Mesothelial cell of epicardium (in vitro differentiated cells): ENCODE measurements at regions not wholly inside any gene's neighbourhood (a gene's known extent, or its start where the extent isn't known, plus 50 kb on each side); places are given as distances from the start of the nearest gene placed in this dataset.
"Not testable (repeated sequence)": the region's sequence is repeated elsewhere in the genome, so short reads cannot be mapped to it uniquely, and the experiment has no call there.

Source experiments
- DNase-seq, 2 experiments: peaks; one replicate each; pipeline ENCODE4 v3.0.0; 2021; ENCODE audit warnings: low spot score in 2 of 2; ENCODE audit not compliant: unreplicated experiment in 2 of 2
- H3K27ac Mint-ChIP-seq: 2 replicates; pipeline ENCODE4 v1.8.0; 2021; ENCODE audit warnings: mixed read lengths
- H3K27me3 Mint-ChIP-seq: 2 replicates; pipeline ENCODE4 v1.8.0; 2021; ENCODE audit warnings: low read depth, mixed read lengths
- H3K36me3 Mint-ChIP-seq: 2 replicates; pipeline ENCODE4 v1.8.0; 2021; ENCODE audit warnings: mixed read lengths
- H3K4me1 Mint-ChIP-seq: 2 replicates; pipeline ENCODE4 v1.8.0; 2021; ENCODE audit warnings: mixed read lengths
- H3K4me3 Mint-ChIP-seq: 2 replicates; pipeline ENCODE4 v1.8.0; 2021; ENCODE audit warnings: mild to moderate bottlenecking, moderate library complexity, mixed read lengths
- H3K9me3 Mint-ChIP-seq: 2 replicates; pipeline ENCODE4 v1.8.0; 2021; ENCODE audit warnings: mixed read lengths
- TF ChIP-seq, protein P1 (sequence below): fragments of 200-600 bp; sonication (generic); IDR thresholded peaks from one replicate; pipeline ENCODE4 v1.5.0; 2021; ENCODE audit warnings: antibody characterized with exemption; ENCODE audit not compliant: unreplicated experiment

DNA sequence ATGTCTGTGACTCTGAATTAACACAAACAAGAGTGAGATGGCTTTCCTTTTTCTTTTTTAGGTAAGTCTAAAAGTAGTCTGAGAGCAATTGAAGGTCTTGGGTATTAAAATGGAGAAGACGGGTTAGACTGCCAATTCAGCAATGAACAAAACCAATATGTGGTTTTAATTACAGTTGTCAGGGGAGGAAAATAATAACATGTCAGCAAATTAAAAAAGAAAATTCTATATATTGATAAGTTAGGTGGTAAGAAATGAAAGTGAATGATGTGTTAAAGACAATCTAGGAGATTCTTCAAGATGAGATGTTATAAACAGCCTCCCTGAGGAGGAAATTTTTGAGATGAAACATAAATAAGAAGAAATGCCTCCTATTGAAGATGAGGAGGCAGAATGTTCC is 150.6 kb upstream of the HSF2 start:
- TF ChIP-seq, protein P1, sequence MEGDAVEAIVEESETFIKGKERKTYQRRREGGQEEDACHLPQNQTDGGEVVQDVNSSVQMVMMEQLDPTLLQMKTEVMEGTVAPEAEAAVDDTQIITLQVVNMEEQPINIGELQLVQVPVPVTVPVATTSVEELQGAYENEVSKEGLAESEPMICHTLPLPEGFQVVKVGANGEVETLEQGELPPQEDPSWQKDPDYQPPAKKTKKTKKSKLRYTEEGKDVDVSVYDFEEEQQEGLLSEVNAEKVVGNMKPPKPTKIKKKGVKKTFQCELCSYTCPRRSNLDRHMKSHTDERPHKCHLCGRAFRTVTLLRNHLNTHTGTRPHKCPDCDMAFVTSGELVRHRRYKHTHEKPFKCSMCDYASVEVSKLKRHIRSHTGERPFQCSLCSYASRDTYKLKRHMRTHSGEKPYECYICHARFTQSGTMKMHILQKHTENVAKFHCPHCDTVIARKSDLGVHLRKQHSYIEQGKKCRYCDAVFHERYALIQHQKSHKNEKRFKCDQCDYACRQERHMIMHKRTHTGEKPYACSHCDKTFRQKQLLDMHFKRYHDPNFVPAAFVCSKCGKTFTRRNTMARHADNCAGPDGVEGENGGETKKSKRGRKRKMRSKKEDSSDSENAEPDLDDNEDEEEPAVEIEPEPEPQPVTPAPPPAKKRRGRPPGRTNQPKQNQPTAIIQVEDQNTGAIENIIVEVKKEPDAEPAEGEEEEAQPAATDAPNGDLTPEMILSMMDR, result no peak
- Mint-ChIP-seq H3K9me3 (peaks cover 14% of the 10 kb centered on the region), H3K27ac (no peak overlapping the region), H3K36me3 (no peaks in the 10 kb centered on the region), H3K4me1 (no peaks in the 10 kb centered on the region), H3K27me3 (no peaks in the 10 kb centered on the region), H3K4me3 (no peak overlapping the region)
- no peak for DNase-seq

DNA sequence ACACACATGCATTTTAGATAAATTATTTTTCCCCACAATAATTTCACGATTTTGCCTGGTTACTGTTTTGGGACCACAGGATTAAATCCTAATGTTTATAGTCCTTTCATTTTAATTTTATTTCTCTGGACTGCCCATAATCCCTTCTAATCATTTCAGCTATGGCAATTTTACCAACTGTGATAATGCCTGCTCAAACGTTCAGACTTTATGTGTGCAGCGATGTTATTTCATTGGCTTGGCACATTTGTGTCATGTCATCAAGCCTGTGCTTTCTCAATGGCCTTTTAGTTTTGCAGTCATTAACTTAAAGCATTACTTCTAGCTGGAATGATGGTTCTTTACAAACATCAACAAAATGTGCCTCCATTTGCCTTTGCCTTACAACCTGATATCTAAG is 140.6 kb upstream of the HSF2 start:
- no peak for DNase-seq
- Mint-ChIP-seq H3K4me1 (no peaks in the 10 kb centered on the region), H3K4me3 (no peak overlapping the region), H3K36me3 (no peaks in the 10 kb centered on the region), H3K9me3 (no peaks in the 10 kb centered on the region), H3K27me3 (no peaks in the 10 kb centered on the region), H3K27ac (no peak overlapping the region)
- TF ChIP-seq, protein P1, result no peak

DNA sequence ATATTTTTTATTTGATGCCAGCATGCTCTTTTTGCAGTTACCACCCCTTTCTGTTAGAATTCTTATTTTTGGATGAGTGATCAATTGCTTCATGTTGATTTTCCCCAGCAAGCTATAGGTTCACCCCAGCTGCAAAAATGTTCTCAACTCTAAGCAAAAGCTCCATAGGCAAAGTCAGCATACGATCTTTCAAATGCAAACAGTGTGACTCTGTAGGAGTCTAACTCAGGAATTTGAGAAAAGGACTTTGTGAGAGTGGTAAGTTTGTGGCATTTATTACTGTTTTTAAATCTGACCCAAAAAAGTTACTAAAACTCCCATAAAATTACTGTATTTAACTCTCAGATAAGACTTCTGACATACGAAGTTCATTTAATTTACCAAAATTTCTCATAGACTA is 134.9 kb upstream of the HSF2 start:
- TF ChIP-seq, protein P1, result no peak
- Mint-ChIP-seq H3K4me3 (no peak overlapping the region), H3K4me1 (no peaks in the 10 kb centered on the region), H3K36me3 (no peaks in the 10 kb centered on the region), H3K27me3 (no peaks in the 10 kb centered on the region), H3K27ac (no peak overlapping the region), H3K9me3 (peaks cover 14% of the 10 kb centered on the region)
- no peak for DNase-seq

DNA sequence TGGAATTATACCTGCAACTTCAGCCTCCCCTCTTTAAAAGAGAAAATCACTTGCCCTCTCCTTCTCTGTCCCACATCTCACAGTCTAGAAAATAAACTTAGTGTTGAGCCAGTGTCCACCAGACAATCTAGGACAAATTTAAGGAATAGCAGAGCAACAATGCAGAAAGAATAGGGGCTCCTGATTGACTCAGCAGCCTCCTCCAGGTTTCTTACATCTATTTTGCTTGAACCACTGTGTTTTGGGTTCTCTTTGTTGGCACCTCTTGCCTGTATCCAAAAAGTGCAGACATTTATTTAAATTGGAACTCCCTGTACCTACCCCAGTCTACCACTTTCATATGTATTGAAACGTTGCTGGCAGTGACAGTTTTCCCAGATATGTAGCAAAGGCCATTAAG is 133.7 kb upstream of the HSF2 start:
- DNase-seq, result no peak

DNA sequence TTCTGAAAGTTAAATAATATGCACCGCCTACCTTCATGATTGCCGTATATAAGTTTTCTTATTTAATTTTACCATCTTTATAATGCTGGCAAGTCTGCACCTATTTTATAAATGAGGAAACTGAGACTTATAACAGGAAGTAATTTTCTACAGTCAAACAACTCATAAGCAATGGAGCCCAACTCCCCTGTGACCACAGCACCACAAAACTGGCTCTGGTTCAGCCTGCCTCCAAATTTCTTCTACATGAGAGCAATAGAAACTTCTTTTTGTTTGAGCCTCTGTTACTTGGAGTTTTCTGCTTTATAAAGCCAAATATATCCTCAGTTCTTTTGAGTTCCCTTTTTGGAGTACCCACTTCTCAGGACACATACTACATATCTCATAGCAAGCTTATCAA is 131.1 kb upstream of the HSF2 start:
- H3K27ac Mint-ChIP-seq, result no peak overlapping the region
- TF ChIP-seq, protein P1, result no peak
- peaks cover 14% of the 10 kb centered on the region for H3K9me3 Mint-ChIP-seq
- no peak for DNase-seq
- H3K4me1 Mint-ChIP-seq, result no peaks in the 10 kb centered on the region
- H3K36me3 Mint-ChIP-seq, result no peaks in the 10 kb centered on the region
- H3K4me3 Mint-ChIP-seq, result no peak overlapping the region
- no peaks in the 10 kb centered on the region for H3K27me3 Mint-ChIP-seq

More for the DNA sequence above, 133.7 kb upstream of the HSF2 start:
- Mint-ChIP-seq H3K9me3 (peaks cover 14% of the 10 kb centered on the region), H3K27me3 (no peaks in the 10 kb centered on the region), H3K4me3 (no peak overlapping the region), H3K36me3 (no peaks in the 10 kb centered on the region), H3K27ac (no peak overlapping the region), H3K4me1 (no peaks in the 10 kb centered on the region)
- TF ChIP-seq, protein P1, result no peak

DNA sequence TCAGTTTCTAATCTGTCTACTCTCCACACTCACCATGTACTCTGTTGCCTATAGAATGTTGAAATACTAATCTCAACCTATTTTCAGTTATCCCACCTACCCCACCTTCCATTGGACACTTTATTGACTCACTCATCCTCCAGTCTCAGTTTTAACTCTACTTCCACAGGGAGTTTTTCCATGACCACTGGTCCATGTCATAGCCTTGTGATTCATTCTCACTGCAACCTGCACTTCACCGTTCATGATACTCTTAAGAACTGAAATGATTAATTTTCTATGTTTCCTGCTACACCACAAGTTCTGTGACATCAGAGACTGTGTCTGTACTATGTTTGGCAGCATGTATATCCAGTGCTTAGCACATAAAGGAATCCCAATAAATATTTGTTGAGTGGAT is 122.8 kb upstream of the HSF2 start:
- peaks cover 6% of the 10 kb centered on the region for H3K27me3 Mint-ChIP-seq
- no peak overlapping the region for H3K27ac Mint-ChIP-seq
- H3K4me1 Mint-ChIP-seq, result no peaks in the 10 kb centered on the region
- no peaks in the 10 kb centered on the region for H3K36me3 Mint-ChIP-seq
- no peak for DNase-seq
- H3K4me3 Mint-ChIP-seq, result no peak overlapping the region
- TF ChIP-seq, protein P1, result no peak
- H3K9me3 Mint-ChIP-seq, result no peaks in the 10 kb centered on the region

DNA sequence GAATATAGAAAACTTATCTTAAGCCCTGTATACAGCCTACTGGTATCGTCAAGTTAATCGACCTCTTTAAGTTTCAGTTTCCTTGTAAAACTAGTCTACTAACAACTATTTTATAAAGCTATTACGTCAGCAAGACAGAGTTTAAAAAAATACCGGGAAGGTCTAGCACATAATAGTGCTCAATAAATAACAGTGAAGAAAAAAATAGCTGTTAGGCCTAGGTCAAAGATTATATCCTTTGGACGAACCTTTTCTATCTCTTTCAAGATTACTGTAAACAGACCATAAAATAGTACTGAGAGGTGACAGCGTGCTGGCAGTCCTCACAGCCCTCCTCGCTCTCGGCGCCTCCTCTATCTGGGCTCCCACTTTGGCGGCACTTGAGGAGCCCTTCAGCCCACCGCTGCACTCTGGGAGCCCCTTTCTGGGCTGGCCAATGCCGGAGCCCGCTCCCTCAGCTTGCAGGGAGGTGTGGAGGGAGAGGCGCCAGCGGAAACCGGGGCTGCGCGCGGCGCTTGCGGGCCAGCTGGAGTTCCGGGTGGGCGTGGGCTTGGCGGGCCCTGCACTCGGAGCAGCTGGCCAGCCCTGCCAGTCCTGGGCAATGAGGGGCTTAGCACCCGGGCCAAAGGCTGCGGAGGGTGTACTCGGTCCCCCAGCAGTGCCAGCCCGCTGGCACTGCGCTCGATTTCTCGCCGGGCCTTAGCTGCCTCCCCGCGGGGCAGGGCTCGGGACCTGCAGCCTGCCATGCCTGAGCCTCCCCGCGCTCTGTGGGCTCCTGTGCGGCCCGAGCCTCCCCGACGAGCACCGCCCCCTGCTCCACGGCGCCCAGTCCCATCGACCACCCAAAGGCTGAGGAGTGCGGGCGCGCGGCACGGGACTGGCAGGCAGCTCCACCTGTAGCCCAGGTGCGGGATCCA is 119.1 kb upstream of the HSF2 start:
- not testable (repeated sequence) for H3K36me3 Mint-ChIP-seq, H3K9me3 Mint-ChIP-seq, H3K4me3 Mint-ChIP-seq, H3K27ac Mint-ChIP-seq, DNase-seq, H3K4me1 Mint-ChIP-seq, H3K27me3 Mint-ChIP-seq
